NCI-H2196 treated with DMSO at 0.1 percent for 48 hours (cell line): ENCODE measurements at regions not wholly inside any gene's neighbourhood (a gene's known extent, or its start where the extent isn't known, plus 50 kb on each side); places are given as distances from the start of the nearest gene placed in this dataset.
"Not testable (repeated sequence)": the region's sequence is repeated elsewhere in the genome, so short reads cannot be mapped to it uniquely, and the experiment has no call there.

Experiments used
- DNase-seq: peaks from one replicate; lab custom pipeline; 2025; ENCODE audit not compliant: unreplicated experiment; lab: John Stamatoyannopoulos, UW

GRCh38 chr13:50226515-50227155 lies 211.4 kb downstream of the KCNRG start:
- no peak for DNase-seq

DNA sequence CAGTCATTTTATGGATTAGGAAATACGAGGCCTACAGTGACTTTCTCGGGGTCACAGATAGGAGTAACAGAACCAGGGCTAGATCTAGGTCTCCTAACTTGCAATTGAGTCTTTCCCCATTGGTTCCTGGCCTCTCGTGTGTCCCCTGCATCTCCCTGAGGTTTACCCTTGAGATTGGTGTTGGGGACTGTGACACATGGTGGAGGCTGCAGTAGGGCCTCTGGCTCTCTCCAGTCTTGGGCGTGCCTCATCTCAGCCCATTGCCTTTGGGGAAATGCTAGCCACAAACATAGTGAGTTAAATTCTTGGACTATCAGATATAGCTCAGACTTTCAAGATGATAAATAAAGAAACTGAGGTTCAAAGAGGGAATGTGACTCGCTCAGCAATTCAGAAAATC lies 212.1 kb downstream of the KCNRG start:
- DNase-seq = no peak

DNA sequence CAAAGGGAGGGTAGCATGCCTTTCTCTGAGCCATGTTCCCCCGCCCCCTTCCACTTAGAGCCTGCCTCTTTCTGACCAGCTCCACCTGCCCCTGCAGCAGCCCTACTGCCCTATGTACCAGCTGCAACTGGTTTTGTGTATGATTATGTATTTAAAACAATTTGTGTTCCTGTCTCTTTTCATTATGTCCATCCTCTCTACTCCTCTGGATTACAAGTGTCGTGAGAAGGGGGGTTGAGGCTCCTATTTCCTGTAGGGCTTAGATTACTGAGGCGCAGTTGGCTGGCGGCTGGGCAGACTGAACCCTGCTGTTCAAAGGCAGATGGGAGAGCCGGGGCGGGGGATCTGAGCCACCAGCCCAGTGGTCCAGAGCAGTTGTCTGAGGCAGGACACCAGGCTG lies 213.3 kb downstream of the KCNRG start:
- DNase-seq = no peak

- DNase-seq = no peak
These were observed 214.9 kb downstream of the KCNRG start for GRCh38 chr13:50229960-50230661.

GRCh38 chr13:50230662-50230978 lies 215.4 kb downstream of the KCNRG start:
- no peak for DNase-seq

DNA sequence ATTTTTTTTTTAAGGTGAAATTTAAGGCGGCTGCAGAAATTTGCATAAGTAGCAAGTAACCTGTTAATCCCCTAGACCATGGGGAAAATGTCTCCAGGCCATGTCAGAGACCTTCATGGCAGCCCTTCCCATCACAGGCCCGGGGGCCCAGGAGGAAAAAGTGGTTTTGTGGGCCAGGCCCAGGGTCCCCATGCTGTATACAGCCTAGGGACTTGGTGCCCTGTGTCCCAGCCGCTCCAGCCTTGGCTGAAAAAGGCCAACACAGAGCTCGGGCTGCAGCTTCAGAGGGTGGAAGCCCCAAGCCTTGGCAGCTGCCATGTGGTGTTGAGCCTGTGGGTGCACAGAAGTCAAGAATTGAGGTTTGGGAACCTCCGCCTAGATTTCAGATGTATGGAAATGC lies 218.3 kb downstream of the KCNRG start:
- DNase-seq = not testable (repeated sequence)

- DNase-seq = no peak
These were observed 220.5 kb downstream of the KCNRG start for GRCh38 chr13:50235604-50236342.

GRCh38 chr13:50236898-50237318 lies 221.7 kb downstream of the KCNRG start:
- no peak for DNase-seq

DNA sequence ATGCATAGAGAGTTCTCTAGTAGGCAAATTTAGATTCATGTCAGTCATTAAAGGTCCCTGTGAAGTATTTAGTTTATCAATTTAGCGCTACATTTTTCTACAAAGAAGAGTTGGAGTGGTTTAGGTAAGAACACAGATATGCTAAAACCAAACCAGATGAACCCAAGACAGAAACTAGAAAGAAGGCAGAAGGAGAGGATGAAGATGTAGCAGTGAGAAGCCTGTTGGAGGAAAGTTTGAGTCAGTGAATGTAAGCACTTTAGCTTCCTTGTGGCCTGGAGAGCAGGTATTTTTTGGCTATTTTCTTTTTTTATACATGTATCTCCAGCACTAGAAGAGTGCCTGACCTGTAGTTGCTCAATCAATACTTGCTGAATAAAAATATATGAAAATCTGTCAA lies 223.7 kb downstream of the KCNRG start:
- no peak for DNase-seq

DNA sequence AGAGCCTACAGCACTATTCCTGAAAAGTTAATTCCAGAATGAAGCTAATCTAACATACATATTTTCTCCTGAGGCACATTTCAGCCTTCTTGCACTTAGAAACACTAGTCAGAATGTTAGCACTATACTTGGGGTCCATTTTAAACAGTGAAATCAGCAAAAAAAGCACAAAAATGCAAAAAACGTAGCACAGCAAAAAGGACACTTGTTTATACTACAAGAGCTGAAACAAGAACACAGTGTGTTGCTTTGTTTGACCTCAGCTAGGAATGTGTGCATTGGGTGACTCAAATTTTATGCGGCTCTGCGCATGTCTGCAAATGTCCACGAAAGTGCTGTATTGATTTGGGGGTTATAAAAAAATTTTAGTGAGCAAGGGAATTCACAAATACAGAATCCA lies 226.2 kb downstream of the KCNRG start:
- no peak for DNase-seq

GRCh38 chr13:50243931-50244330 lies 228.7 kb downstream of the KCNRG start:
- DNase-seq = no peak

DNA sequence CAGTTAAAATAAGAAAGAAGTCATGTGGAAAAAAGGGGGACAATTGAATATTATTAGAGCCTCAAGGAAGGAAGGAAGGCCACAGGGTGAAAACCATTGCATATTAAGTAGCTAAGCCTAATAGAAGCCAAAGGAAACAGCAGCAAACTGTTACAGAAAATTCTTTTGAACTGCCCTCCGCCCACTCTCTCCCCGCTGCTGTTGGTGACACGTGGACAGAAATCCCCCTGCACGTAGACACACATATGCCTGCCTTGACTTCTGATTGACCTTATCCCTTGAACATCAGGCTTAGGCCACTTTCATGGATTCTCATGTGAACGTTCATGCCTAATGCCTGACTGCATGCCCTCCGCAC lies 229.1 kb downstream of the KCNRG start:
- no peak for DNase-seq

DNA sequence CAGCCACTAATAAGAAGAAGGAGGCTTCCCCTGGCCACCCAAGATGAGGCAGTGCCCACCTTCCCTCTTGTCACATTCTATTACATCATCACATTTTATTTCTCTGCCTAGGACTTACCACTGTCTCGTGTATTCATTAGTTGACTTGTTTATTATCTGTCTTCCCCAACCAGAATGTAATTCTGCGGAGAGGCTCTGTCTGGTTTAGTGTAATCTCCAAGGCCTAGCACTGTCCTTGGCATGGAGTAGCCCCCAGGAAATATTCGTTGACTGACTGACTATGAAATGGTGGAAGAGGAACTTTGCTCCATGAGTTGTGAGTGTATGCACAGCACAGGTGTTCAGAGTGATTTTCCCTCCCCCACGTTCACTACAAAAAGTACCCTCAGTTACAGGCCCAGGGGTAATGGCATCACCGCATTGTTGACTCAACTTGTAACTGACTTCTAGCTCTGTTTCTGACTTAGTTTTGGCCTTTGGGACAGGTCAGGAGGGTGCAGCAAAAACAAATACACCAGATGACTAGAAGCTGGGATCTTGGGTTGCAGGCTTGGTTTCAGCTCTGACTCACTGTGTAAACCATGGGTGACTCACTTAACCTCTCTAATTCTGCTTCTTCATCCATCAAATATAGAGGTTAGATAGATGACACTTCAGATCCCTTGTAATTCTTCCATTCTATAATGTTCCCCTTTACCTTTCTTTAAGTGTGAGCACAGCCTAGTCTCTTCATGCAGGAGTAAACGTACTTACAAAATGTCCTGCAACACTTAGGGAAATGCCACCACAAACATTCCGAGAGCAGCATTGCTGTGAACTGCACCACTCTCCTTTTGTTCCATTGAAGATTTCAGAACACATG lies 229.7 kb downstream of the KCNRG start:
- DNase-seq = peak; percentile 18

DNA sequence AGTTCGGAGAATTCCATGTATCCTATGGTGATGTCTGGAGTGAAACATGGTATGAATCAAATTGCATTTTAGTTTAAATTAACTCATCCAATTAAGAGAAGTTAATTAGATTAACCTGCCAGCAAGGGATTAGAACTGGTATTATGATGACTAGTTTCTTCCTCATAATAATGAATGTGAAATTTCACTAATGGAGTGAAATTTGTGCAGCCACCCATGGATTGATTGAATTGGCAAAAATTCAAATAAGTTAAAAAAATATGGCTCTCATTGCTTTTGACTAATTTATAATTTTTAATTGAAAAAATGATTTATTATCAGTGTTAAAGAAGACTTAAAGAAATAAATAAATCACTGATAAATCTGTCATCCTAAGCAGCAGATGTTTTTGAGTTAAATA lies 232.0 kb downstream of the KCNRG start:
- DNase-seq = no peak

DNA sequence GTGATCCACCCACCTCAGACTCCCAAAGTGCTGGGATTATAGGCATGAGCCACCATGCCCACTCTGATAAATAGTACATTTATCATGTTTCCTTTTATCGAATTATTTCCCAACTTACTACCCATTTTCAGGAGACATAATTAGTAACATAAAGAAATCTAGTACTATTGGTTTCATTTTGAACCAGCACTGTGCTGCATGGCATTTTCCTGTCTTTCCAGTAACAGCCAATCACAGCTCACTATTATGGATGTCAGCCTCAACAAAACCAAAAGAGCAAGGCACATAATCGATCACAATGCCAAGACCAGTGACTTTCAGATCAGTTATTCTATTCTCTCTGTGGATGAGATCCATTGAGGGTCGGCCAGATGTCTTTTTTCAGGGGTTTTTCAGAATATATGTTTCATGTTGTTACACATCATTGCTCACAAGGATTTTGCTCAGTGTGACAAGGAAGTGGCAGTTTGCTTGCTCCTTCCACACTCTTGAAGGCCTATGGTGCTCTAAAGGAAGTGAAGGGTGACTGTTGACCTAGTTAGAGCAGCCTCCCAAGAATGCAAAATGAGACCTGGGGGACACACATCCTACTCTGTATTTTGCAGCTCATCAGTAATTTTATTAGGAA lies 233.4 kb downstream of the KCNRG start:
- DNase-seq = no peak

GRCh38 chr13:50249144-50249521 lies 233.9 kb downstream of the KCNRG start:
- no peak for DNase-seq

GRCh38 chr13:50250401-50250800 lies 235.2 kb downstream of the KCNRG start:
- DNase-seq = no peak

DNA sequence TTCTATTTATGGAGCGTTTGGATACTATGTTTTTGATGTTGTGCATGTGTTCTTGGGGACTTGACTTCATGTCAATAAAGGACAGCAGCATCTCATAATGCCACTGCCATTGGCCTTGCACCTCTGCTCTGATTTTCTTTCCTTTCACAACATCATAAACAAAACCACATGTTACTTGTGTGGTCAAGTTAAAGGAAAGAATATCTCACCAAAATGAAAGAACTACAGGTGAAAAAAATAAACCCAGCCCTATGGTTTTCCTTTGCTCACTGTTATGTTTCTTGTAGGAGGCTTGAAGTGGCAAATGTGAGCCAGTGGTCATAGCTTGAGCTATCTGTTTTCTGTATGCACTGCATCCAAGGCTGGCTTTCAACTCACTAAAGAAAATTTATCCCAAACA lies 240.4 kb downstream of the KCNRG start:
- no peak for DNase-seq

DNA sequence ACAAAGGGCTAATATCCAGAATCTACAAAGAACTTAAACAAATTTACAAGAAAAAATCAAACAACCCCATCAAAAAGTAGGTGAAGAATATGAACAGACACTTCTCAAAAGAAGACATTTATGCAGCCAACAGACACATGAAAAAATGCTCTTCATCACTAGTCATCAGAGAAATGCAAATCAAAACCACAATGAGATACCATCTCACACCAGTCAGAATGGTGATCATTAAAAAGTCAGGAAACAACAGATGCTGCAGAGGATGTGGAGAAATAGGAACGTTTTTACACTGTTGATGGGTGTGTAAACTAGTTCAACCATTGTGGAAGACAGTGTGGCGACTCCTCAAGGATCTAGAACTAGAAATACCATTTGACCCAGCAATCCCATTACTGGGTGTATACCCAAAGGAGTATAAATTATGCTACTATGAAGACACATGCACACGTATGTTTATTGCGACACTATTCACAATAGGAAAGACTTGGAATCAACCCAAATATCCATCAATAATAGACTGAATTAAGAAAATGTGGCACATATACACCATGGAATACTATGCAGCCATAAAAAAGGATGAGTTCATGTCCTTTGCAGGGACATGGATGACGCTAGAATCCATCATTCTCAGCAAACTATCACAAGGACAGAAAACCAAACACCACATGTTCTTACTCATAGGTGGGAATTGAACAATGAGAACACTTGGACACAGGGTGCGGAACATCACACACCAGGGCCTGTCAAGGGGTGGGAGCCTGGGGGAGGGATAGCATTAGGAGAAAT lies 241.5 kb downstream of the KCNRG start:
- DNase-seq = not testable (repeated sequence)

- DNase-seq = no peak
These were observed 242.4 kb downstream of the KCNRG start for GRCh38 chr13:50257646-50258045.
